HT-29 (cell line): ENCODE measurements at regions not wholly inside any gene's neighbourhood (a gene's known extent, or its start where the extent isn't known, plus 50 kb on each side); places are given as distances from the start of the nearest gene placed in this dataset.

Source experiments
- DNase-seq: peaks from one replicate; pipeline ENCODE4 v3.0.0-alpha.2; 2015; ENCODE audit warnings: low spot score

- DNase-seq: no peak
Measured at GRCh38 chr17:77391668-77392375, 251.1 kb downstream of the SEC14L1 start.

DNA sequence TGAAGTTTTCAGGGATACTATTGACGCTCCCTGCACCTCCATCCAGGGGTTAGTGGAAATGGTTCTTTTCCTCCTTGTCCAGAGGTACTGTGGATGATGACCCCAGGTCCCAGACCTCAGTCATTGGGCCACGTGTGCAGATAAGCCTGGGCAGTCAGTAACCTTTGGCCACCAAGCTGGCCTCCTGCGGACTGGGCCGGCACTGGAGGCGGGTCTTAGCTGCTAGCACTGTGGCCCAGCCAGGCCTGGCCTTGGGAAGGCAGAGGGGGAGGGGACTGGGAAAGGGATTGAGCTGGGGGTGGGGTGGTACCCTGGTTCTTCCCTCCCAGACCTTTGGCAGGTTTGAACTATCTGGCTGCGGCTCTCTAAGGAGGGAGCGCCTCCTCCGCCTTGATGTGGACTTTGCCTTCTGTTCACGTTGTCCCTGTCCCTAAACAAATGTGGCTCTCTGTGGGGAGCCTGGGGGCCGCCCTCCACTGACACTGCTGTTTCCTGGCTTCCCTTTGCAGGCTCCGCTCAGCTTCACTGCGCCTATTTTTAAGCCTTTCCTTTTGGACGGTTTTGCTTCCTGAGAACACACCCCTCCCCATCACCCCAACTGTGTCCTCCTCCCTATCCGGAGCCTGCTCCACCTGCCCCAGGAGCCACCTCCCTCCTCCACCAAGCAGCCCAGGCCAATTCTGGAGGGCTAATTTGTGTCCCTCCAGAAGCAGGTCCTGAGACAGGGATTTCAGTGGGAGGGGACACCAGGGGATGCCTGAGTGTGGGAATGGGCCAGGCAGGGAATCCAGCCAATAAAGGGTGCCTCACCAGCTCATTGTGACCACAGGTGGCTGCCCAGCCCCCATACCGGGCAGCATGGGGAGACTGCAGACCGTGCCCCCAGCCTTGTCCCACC, 251.9 kb downstream of the SEC14L1 start:
- DNase-seq: peak; percentile 76

DNA sequence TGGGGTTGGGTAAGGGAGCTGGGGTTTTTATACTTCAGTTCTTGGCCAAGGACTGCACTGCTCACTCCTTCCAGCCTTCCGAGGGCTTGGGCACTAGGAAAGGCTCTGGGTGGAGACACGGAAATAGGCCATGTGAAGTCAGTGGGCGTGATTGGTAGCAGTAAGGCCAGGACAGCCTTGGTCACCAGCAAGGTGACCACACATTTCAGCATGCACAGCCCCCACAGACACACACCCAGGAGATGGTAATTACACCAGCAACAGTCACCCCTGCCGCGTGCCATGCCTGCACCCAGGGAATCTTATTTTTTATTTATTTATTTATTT, 252.5 kb downstream of the SEC14L1 start:
- peak; percentile 61 for DNase-seq

GRCh38 chr17:77393867-77394539, 253.2 kb downstream of the SEC14L1 start:
- DNase-seq: no peak

- peak; percentile 86 for DNase-seq
Measured at GRCh38 chr17:77394540-77395295, 253.9 kb downstream of the SEC14L1 start.

- no peak for DNase-seq
Measured at GRCh38 chr17:77395501-77396048, 254.8 kb downstream of the SEC14L1 start.

DNA sequence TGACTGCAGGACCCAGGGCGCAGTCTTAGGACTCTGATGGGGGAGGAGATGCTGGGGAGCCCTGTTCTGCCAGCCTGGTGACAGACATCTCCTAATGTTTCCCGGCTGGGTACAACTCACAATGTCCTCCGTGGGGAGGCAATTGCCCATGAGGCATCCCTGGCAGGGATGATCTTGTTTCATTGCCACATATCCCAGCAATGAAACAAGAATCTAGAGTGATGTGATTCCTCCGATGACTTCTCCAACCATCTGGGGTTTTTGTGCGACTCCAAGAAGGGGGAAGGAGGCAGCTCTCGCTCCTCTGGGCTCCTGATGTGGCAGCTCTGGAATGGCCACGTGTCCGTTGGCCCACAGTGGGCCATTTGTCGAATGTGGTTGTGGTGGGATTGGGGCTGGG, 255.8 kb downstream of the SEC14L1 start:
- no peak for DNase-seq

GRCh38 chr17:77398274-77398673, 257.5 kb downstream of the SEC14L1 start:
- DNase-seq: no peak

- DNase-seq: no peak
Measured at GRCh38 chr17:77399319-77399957, 258.7 kb downstream of the SEC14L1 start.

- no peak for DNase-seq
Measured at GRCh38 chr17:77400445-77400870, 259.7 kb downstream of the SEC14L1 start.

DNA sequence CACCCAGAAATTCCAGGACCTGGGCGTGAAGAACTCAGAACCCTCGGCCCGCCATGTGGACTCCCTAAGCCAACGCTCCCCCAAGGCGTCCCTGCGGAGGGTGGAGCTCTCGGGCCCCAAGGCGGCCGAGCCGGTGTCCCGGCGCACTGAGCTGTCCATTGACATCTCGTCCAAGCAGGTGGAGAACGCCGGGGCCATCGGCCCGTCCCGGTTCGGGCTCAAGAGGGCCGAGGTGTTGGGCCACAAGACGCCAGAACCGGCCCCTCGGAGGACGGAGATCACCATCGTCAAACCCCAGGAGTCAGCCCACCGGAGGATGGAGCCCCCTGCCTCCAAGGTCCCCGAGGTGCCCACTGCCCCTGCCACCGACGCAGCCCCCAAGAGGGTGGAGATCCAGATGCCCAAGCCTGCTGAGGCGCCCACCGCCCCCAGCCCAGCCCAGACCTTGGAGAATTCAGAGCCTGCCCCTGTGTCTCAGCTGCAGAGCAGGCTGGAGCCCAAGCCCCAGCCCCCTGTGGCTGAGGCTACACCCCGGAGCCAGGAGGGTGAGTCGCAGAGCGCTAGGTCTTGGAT, 261.5 kb downstream of the SEC14L1 start:
- DNase-seq: no peak

DNA sequence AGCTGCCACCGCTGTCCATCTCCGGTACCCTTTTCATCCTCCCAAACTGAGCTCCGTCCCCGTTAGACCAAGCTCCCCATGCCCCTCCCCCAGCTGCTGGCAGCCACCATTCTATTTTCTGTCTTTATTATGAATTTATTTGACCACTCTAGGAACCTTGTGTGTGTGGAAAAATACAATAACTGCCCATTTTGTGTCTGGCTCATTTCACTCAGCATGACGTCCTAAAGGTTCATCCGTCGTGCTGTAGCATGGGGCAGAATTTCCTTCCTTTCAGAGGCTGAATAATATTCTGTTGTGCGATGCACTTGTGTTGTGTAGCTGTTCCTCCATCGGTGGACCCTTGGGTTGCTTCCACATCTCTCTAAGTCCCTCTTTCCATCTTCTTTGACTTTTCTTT, 263.1 kb downstream of the SEC14L1 start:
- DNase-seq: no peak

DNA sequence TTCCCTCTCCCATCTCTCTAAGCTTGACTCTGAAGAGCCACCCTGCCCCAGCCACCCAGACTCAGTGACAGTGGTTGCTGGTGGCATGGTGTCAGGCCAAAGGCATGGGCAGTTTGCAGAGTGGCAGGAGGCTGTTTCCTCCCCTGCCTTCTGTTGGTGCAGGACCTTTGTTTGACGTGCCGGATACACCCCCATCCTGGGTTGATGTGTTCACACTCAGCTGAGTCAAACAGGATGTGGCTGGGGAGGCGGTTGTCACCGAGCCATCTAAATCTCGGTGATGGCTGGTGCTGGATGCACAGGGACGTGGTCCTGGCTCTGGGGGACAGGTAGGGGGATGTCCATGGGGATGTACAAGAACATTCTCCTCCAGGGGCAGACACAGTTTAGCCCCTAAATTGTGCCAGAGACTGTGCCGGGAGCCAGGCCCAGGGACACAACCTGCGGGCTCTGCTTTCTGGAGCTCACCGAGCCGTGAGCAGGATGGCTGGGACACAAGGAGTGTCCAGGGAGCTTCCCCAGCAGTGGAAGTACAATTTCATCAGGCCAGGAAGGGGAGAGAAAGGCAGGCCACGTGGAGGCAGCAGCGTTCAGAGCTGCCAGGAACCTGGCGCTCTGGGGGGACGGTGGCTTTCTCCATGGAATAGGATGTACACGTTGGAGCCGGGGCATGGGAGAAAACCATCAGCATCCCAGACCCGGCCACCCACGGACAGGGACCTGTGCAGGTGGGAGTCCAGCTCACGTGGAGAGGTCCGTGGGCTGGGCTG, 264.2 kb downstream of the SEC14L1 start:
- no peak for DNase-seq

DNA sequence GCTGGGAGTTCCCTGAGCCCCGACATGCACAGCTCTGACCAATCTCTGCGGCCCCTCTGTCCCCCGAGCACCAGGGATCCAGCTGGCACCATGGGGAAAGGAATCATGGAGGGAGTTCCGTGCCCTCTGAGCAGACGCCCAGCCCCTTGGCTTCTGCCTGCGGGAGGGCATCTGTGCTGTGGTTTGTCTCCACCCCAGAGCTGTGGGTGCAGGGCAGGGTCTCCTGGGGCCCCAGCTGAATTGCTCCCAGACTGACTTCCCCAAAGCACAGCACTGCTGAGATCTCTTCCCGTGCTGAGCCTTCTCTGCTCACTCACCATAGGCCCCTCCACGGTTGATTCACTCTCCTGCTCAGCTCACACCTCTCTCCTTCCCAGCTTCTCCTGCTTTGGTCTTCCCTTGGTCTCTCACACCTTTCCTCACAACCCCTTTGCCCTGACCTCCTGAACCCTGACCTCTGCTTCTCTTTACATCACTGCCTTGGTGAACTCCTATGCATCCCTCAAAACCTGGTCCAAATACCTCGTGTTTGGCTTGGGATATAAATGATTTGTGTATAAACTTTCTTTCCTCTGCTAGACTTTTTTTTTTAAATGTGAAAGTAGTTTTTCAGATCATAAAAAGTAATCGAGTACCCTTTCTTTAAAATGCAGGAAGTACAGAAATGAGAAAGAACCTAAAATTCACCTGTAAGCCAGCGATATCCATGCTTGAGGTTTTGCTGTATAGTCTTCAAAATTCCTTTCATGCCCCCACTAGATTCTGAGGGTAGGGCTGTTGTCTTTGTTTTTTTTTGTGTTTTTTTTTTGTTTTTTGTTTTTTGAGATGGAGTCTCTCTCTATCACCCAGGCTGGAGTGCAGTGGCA, 265.3 kb downstream of the SEC14L1 start:
- DNase-seq: no peak

DNA sequence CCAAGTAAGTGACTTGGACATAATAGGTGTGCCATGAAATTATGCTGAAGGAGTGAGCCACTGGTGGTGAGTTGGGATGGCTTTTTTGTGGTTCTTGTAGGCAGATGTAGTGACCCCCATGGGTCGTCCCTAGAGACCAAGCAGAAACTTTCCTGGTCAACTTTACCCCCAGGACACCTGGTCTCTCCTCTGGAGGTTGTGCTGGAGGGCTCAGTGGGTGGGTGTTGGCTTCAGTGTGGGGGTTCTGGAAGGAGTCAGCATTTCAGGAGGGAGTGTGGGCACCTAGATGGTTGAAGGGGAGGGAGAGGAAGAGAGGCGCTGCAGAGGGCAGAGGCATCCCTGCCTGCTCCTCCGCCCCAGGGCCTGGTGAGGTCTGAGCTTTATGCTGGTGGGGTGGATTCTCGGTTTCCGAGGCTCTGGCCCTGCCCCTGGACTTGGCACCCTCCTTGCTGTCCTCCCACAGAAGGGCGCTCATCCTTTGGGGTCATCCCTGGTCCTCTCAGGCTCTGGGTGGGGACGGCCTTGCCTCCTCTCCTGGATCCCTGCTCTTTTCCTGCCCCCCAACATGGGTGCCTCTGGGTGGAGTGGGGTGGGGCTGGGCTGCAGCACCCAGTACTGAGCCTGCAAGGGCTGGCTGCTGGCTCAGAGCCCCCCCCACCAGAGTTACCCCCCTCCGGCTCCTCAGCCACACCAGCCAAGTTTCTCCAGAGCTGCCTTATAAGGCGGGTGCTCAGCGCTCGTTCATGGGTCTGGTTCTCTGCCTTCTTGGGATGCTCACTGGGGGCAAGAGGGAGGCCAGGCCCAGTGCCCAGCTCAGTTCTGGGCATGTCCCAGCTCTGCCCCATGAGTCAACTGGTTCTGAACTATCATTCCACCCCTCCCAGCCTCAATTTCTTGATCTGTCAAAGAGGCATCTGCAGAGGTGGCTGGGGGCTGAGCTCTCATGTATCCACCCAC, 266.8 kb downstream of the SEC14L1 start:
- no peak for DNase-seq

- no peak for DNase-seq
Measured at GRCh38 chr17:77408284-77408683, 267.5 kb downstream of the SEC14L1 start.
